T-cell (primary cell): ENCODE measurements at regions not wholly inside any gene's neighbourhood (a gene's known extent, or its start where the extent isn't known, plus 50 kb on each side); places are given as distances from the start of the nearest gene placed in this dataset.

Experiments
- ATAC-seq, 4 experiments: fragments of 200-7000 bp in 3 of 4; fragments of 150-1000 bp in 1 of 4; cut with Tn5 transposase; replicated peaks in 1 of 4; 1 replicate in 3 of 4; 2 replicates in 1 of 4; pipeline ENCODE4 v1.10.0; 2021; ENCODE audit warnings: moderate library complexity in 3 of 4, mild to moderate bottlenecking in 2 of 4, moderate number of reproducible peaks in 1 of 4
- CTCF ChIA-PET, 2 donors: fragments of 300-600 bp; sonication (Branson Sonifier 250); formaldehyde crosslinking; loops; one replicate each; lab custom pipeline; 2022; ENCODE audit warnings: antibody characterized with exemption in 2 of 2; lab: Charles Lee
- POLR2A ChIA-PET, 2 donors: fragments of 300-600 bp; sonication (Branson Sonifier 250); formaldehyde crosslinking; loops; one replicate each; lab custom pipeline; 2022; ENCODE audit warnings: antibody characterized with exemption in 2 of 2; lab: Charles Lee
- DNase-seq, 35 experiments: peaks; one replicate each; pipeline versions ENCODE4 v3.0.0 to v3.0.0-alpha.2; 2013 to 2023
- H3K27ac ChIP-seq: one replicate; pipeline ENCODE4 v1.5.1; 2013; ENCODE audit warnings: low read length
- H3K27me3 ChIP-seq, 2 experiments: replicated peaks in 1 of 2; 1 replicate in 1 of 2; 2 replicates in 1 of 2; pipeline versions ENCODE4 v1.6.1 to v1.7.0; 2013; ENCODE audit warnings: low read length in 1 of 2, mixed read lengths in 1 of 2; ENCODE audit not compliant: control insufficient read depth in 2 of 2, insufficient read depth in 2 of 2; ENCODE audit errors: extremely low read depth in 1 of 2
- H3K36me3 ChIP-seq, 2 donors: 1 replicate in 1 of 2; 2 replicates in 1 of 2; pipeline versions ENCODE4 v1.6.1 to v1.7.0; 2013; ENCODE audit warnings: low read length in 1 of 2; ENCODE audit not compliant: control insufficient read depth in 2 of 2, insufficient read depth in 1 of 2; ENCODE audit errors: extremely low read depth in 1 of 2
- H3K4me1 ChIP-seq, 2 experiments: 1 replicate in 1 of 2; 2 replicates in 1 of 2; pipeline versions ENCODE4 v1.6.1 to v1.7.0; 2013; ENCODE audit warnings: low read length in 2 of 2, mixed read lengths in 1 of 2; ENCODE audit not compliant: insufficient read depth in 2 of 2, control insufficient read depth in 1 of 2; ENCODE audit errors: extremely low read depth in 1 of 2
- H3K4me3 ChIP-seq, 2 donors: 1 replicate in 1 of 2; 2 replicates in 1 of 2; pipeline versions ENCODE4 v1.5.1 to v1.7.0; 2013; ENCODE audit warnings: mild to moderate bottlenecking in 2 of 2, low read length in 1 of 2, moderate library complexity in 1 of 2; ENCODE audit not compliant: control insufficient read depth in 1 of 2; ENCODE audit errors: extremely low read depth in 1 of 2
- H3K9me3 ChIP-seq: 2 replicates; pipeline ENCODE4 v1.7.0; 2013
- H3K27ac Mint-ChIP-seq, 2 donors: one replicate each; pipeline ENCODE4 v1.8.0; 2020 to 2021; ENCODE audit warnings: mild to moderate bottlenecking in 2 of 2, mixed read lengths in 2 of 2
- H3K27me3 Mint-ChIP-seq, 2 donors: one replicate each; pipeline ENCODE4 v1.8.0; 2021 to 2022; ENCODE audit warnings: mixed read lengths in 2 of 2
- H3K36me3 Mint-ChIP-seq: one replicate; pipeline ENCODE4 v1.8.0; 2021; ENCODE audit warnings: mixed read lengths
- H3K4me1 Mint-ChIP-seq, 3 donors: one replicate each; pipeline ENCODE4 v1.8.0; 2020 to 2022; ENCODE audit warnings: mixed read lengths in 3 of 3, mild to moderate bottlenecking in 1 of 3
- H3K4me3 Mint-ChIP-seq, 3 donors: one replicate each; pipeline ENCODE4 v1.8.0; 2020 to 2022; ENCODE audit warnings: mild to moderate bottlenecking in 3 of 3, mixed read lengths in 3 of 3, moderate library complexity in 3 of 3
- H3K9me3 Mint-ChIP-seq, 3 donors: one replicate each; pipeline ENCODE4 v1.8.0; 2020 to 2022; ENCODE audit warnings: mixed read lengths in 3 of 3
- WGBS: methylation state at CpG from one replicate; pipeline ENCODE4 v1.1.5; 2013; ENCODE audit warnings: missing lambda C conversion rate; ENCODE audit not compliant: insufficient coverage; 5-methylcytosine and 5-hydroxymethylcytosine counted together

- Histone ChIP-seq H3K4me1 (no peaks in the 10 kb centered on the region), H3K9me3 (no peaks in the 10 kb centered on the region), H3K36me3 (no peaks in the 10 kb centered on the region), H3K27me3 (no peaks in the 10 kb centered on the region), H3K27ac (no peak overlapping the region), H3K4me3 (no peak overlapping the region)
- Mint-ChIP-seq H3K36me3 (no peaks in the 10 kb centered on the region), H3K9me3 (peaks cover 3 to 9% (median 9%) of the 10 kb centered on the region in 3 donors), H3K27me3 (no peaks in the 10 kb centered on the region), H3K4me1 (no peaks in the 10 kb centered on the region), H3K4me3 (no peak overlapping the region), H3K27ac (no peak overlapping the region)
- DNase-seq (no peak), ATAC-seq (no peak)
- WGBS, result 83% methylated on average over 20 of the region's 31 CpGs
- POLR2A ChIA-PET, result no interaction called here
- CTCF ChIA-PET, result no interaction called here
Observed at GRCh38 chr5:2442496-2443354, 308.8 kb downstream of the IRX2 start.

- H3K27ac ChIP-seq, result no peak overlapping the region
- Mint-ChIP-seq H3K27ac (no peak overlapping the region), H3K4me1 (no peaks in the 10 kb centered on the region), H3K4me3 (no peak overlapping the region), H3K9me3 (peaks cover 0 to 3% (median 0%) of the 10 kb centered on the region in 3 donors), H3K27me3 (no peaks in the 10 kb centered on the region), H3K36me3 (no peaks in the 10 kb centered on the region)
- H3K9me3 ChIP-seq, result no peaks in the 10 kb centered on the region
- WGBS, result 75% methylated on average over 10 of the region's 14 CpGs
- CTCF ChIA-PET, result no interaction called here
- no peak for DNase-seq
- H3K36me3 ChIP-seq, result no peaks in the 10 kb centered on the region
- H3K4me1 ChIP-seq, result no peaks in the 10 kb centered on the region
- H3K4me3 ChIP-seq, result no peak overlapping the region
- no peak for ATAC-seq
- POLR2A ChIA-PET, result no interaction called here
- no peaks in the 10 kb centered on the region for H3K27me3 ChIP-seq
Observed at GRCh38 chr5:2441495-2442180, 309.8 kb downstream of the IRX2 start.

GRCh38 chr5:2439608-2440007, 311.9 kb downstream of the IRX2 start:
- H3K36me3 ChIP-seq, result no peaks in the 10 kb centered on the region
- H3K4me3 ChIP-seq, result no peak overlapping the region
- no peaks in the 10 kb centered on the region for H3K27me3 ChIP-seq
- DNase-seq, result no peak
- WGBS, result 89% methylated on average over 3 of the region's 3 CpGs
- CTCF ChIA-PET, result no interaction called here
- H3K9me3 Mint-ChIP-seq, result peaks cover 0 to 3% (median 0%) of the 10 kb centered on the region in 3 donors
- no peak for ATAC-seq
- no peaks in the 10 kb centered on the region for H3K4me1 Mint-ChIP-seq
- no peak overlapping the region for H3K27ac Mint-ChIP-seq
- H3K9me3 ChIP-seq, result no peaks in the 10 kb centered on the region
- no peaks in the 10 kb centered on the region for H3K36me3 Mint-ChIP-seq
- POLR2A ChIA-PET, result no interaction called here
- H3K27ac ChIP-seq, result no peak overlapping the region
- H3K4me1 ChIP-seq, result no peaks in the 10 kb centered on the region
- H3K27me3 Mint-ChIP-seq, result no peaks in the 10 kb centered on the region
- H3K4me3 Mint-ChIP-seq, result no peak overlapping the region

GRCh38 chr5:2433086-2433485, 318.4 kb downstream of the IRX2 start:
- no peak overlapping the region for H3K4me3 ChIP-seq
- POLR2A ChIA-PET, result no interaction called here

GRCh38 chr5:2432076-2432920, 319.2 kb downstream of the IRX2 start:
- H3K27me3 Mint-ChIP-seq, result peaks cover 0 to 4% of the 10 kb centered on the region in 2 donors
- no peak overlapping the region for H3K27ac ChIP-seq
- 66% methylated on average over 6 of the region's 14 CpGs for WGBS
- peaks cover 0 to 8% (median 6%) of the 10 kb centered on the region in 3 donors for H3K9me3 Mint-ChIP-seq
- H3K4me1 Mint-ChIP-seq, result no peaks in the 10 kb centered on the region
- DNase-seq (no peak), ATAC-seq (no peak)
- H3K27ac Mint-ChIP-seq, result no peak overlapping the region
- H3K9me3 ChIP-seq, result no peaks in the 10 kb centered on the region
- H3K27me3 ChIP-seq, result peaks cover 0 to 10% of the 10 kb centered on the region in 2 experiments
- CTCF ChIA-PET, result no interaction called here
- no peaks in the 10 kb centered on the region for H3K36me3 ChIP-seq
- H3K4me3 ChIP-seq, result no peak overlapping the region
- H3K36me3 Mint-ChIP-seq, result no peaks in the 10 kb centered on the region
- H3K4me3 Mint-ChIP-seq, result no peak overlapping the region
- POLR2A ChIA-PET, result no interaction called here
- no peaks in the 10 kb centered on the region for H3K4me1 ChIP-seq

More at GRCh38 chr5:2433086-2433485, 318.4 kb downstream of the IRX2 start:
- Histone ChIP-seq H3K27me3 (peaks cover 0 to 10% of the 10 kb centered on the region in 2 experiments), H3K36me3 (no peaks in the 10 kb centered on the region), H3K9me3 (no peaks in the 10 kb centered on the region), H3K4me1 (no peaks in the 10 kb centered on the region), H3K27ac (no peak overlapping the region)
- Mint-ChIP-seq H3K9me3 (peaks cover 0 to 8% (median 6%) of the 10 kb centered on the region in 3 donors), H3K27me3 (peaks cover 0 to 4% of the 10 kb centered on the region in 2 donors), H3K4me3 (no peak overlapping the region), H3K4me1 (no peaks in the 10 kb centered on the region), H3K27ac (no peak overlapping the region), H3K36me3 (no peaks in the 10 kb centered on the region)
- ATAC-seq, result no peak
- DNase-seq, result no peak
- CTCF ChIA-PET, result no interaction called here
- 81% methylated on average over 5 of the region's 6 CpGs for WGBS

GRCh38 chr5:2430606-2431005, 320.9 kb downstream of the IRX2 start:
- CTCF ChIA-PET, result no interaction called here
- no peaks in the 10 kb centered on the region for H3K4me1 ChIP-seq
- H3K4me1 Mint-ChIP-seq, result no peaks in the 10 kb centered on the region
- H3K27me3 ChIP-seq, result peaks cover 0 to 10% of the 10 kb centered on the region in 2 experiments
- WGBS, result 83% methylated on average over 1 of the region's 5 CpGs
- peaks cover 0 to 11% (median 6%) of the 10 kb centered on the region in 3 donors for H3K9me3 Mint-ChIP-seq
- POLR2A ChIA-PET, result no interaction called here
- peaks cover 0 to 4% of the 10 kb centered on the region in 2 donors for H3K27me3 Mint-ChIP-seq
- no peak overlapping the region for H3K27ac Mint-ChIP-seq
- H3K4me3 Mint-ChIP-seq, result no peak overlapping the region
- ATAC-seq, result no peak
- no peaks in the 10 kb centered on the region for H3K9me3 ChIP-seq
- H3K36me3 ChIP-seq, result no peaks in the 10 kb centered on the region
- no peak overlapping the region for H3K4me3 ChIP-seq
- H3K27ac ChIP-seq, result no peak overlapping the region
- no peaks in the 10 kb centered on the region for H3K36me3 Mint-ChIP-seq
- no peak for DNase-seq
